Neutrophil (primary cell): ENCODE measurements at regions not wholly inside any gene's neighbourhood (a gene's known extent, or its start where the extent isn't known, plus 50 kb on each side); places are given as distances from the start of the nearest gene placed in this dataset.

Experiments used
- H3K27ac ChIP-seq: fragments of 200-600 bp; sonication (generic); 2 replicates; pipeline ENCODE4 v1.5.1; 2016; ENCODE audit warnings: mild to moderate bottlenecking, moderate library complexity
- H3K27me3 ChIP-seq: fragments of 200-600 bp; sonication (generic); 2 replicates; pipeline ENCODE4 v1.6.0; 2016; ENCODE audit warnings: mild to moderate bottlenecking
- H3K36me3 ChIP-seq: fragments of 200-600 bp; sonication (generic); 2 replicates; pipeline ENCODE4 v1.5.1; 2017
- H3K4me1 ChIP-seq, 2 experiments: fragments of 200-600 bp in 1 of 2; sonication (generic) in 1 of 2; 1 replicate in 1 of 2; 2 replicates in 1 of 2; pipeline versions ENCODE4 v1.5.1 to v1.6.1; 2013 to 2016; ENCODE audit warnings: low read depth in 1 of 2, low read length in 1 of 2, mild to moderate bottlenecking in 1 of 2, moderate library complexity in 1 of 2; ENCODE audit not compliant: control insufficient read depth in 1 of 2, insufficient read depth in 1 of 2
- H3K4me3 ChIP-seq, 2 experiments: fragments of 200-600 bp in 1 of 2; sonication (generic) in 1 of 2; 1 replicate in 1 of 2; 2 replicates in 1 of 2; pipeline ENCODE4 v1.5.1; 2013 to 2016; ENCODE audit warnings: low read depth in 1 of 2, low read length in 1 of 2, mild to moderate bottlenecking in 1 of 2, moderate library complexity in 1 of 2
- H3K9me3 ChIP-seq: fragments of 200-600 bp; sonication (generic); 2 replicates; pipeline ENCODE4 v1.5.1; 2016
- CTCF ChIP-seq: fragments of 200-600 bp; sonication (generic); IDR thresholded peaks from 2 replicates; pipeline ENCODE4 v1.5.1; 2016; ENCODE audit warnings: antibody characterized with exemption

- Histone ChIP-seq H3K4me1 (no peaks in the 10 kb centered on the region), H3K27me3 (no peaks in the 10 kb centered on the region), H3K36me3 (no peaks in the 10 kb centered on the region), H3K27ac (no peak overlapping the region), H3K9me3 (no peaks in the 10 kb centered on the region), H3K4me3 (no peak overlapping the region)
- no peak for TF ChIP-seq CTCF
Observed at GRCh38 chr9:71590362-71590761, 178.0 kb downstream of the CEMIP2 start.

GRCh38 chr9:71589612-71590011 lies 178.7 kb downstream of the CEMIP2 start:
- Histone ChIP-seq H3K27ac (no peak overlapping the region), H3K36me3 (no peaks in the 10 kb centered on the region)
- TF ChIP-seq CTCF: no peak

GRCh38 chr9:71587576-71588362 lies 180.5 kb downstream of the CEMIP2 start:
- no peak overlapping the region for H3K27ac ChIP-seq

More at GRCh38 chr9:71589612-71590011, 178.7 kb downstream of the CEMIP2 start:
- Histone ChIP-seq H3K27me3 (no peaks in the 10 kb centered on the region), H3K4me3 (no peak overlapping the region), H3K4me1 (no peaks in the 10 kb centered on the region), H3K9me3 (no peaks in the 10 kb centered on the region)

GRCh38 chr9:71583792-71584191 lies 184.5 kb downstream of the CEMIP2 start:
- no peak overlapping the region for H3K27ac ChIP-seq
- H3K27me3 ChIP-seq: no peaks in the 10 kb centered on the region
- H3K4me3 ChIP-seq: no peak overlapping the region
- H3K4me1 ChIP-seq: no peaks in the 10 kb centered on the region
- H3K9me3 ChIP-seq: no peaks in the 10 kb centered on the region
- H3K36me3 ChIP-seq: no peaks in the 10 kb centered on the region
- no peak for TF ChIP-seq CTCF

More at GRCh38 chr9:71587576-71588362, 180.5 kb downstream of the CEMIP2 start:
- TF ChIP-seq CTCF: no peak
- H3K9me3 ChIP-seq: no peaks in the 10 kb centered on the region
- H3K4me3 ChIP-seq: no peak overlapping the region
- no peaks in the 10 kb centered on the region for H3K4me1 ChIP-seq
- H3K36me3 ChIP-seq: no peaks in the 10 kb centered on the region
- no peaks in the 10 kb centered on the region for H3K27me3 ChIP-seq

- Histone ChIP-seq H3K4me3 (no peak overlapping the region), H3K4me1 (no peaks in the 10 kb centered on the region), H3K27ac (no peak overlapping the region), H3K9me3 (no peaks in the 10 kb centered on the region), H3K36me3 (no peaks in the 10 kb centered on the region), H3K27me3 (no peaks in the 10 kb centered on the region)
- TF ChIP-seq CTCF: no peak
Observed at GRCh38 chr9:71582347-71582746, 186.0 kb downstream of the CEMIP2 start.
